Suprapubic skin (tissue), 4 donors: ENCODE measurements at regions not wholly inside any gene's neighbourhood (a gene's known extent, or its start where the extent isn't known, plus 50 kb on each side); places are given as distances from the start of the nearest gene placed in this dataset.

Source experiments
- DNase-seq, 2 donors: peaks; one replicate each; pipeline ENCODE4 v3.0.0-alpha.2; 2019; ENCODE audit warnings: low spot score in 2 of 2
- H3K27ac ChIP-seq: fragments of 200-600 bp; sonication (generic); one replicate; pipeline ENCODE4 v1.5.1; 2019
- H3K27me3 ChIP-seq: fragments of 200-600 bp; sonication (generic); one replicate; pipeline ENCODE4 v1.5.1; 2019
- H3K36me3 ChIP-seq: fragments of 200-600 bp; sonication (generic); one replicate; pipeline ENCODE4 v1.5.1; 2019
- H3K4me1 ChIP-seq: fragments of 200-600 bp; sonication (generic); one replicate; pipeline ENCODE4 v1.5.1; 2019
- H3K4me3 ChIP-seq: fragments of 200-600 bp; sonication (generic); one replicate; pipeline ENCODE4 v1.5.1; 2019; ENCODE audit warnings: mild to moderate bottlenecking
- H3K9me3 ChIP-seq: fragments of 200-600 bp; sonication (generic); one replicate; pipeline ENCODE4 v1.5.1; 2019
- EP300 ChIP-seq: sonication (generic); formaldehyde crosslinking; IDR thresholded peaks from one replicate; pipeline ENCODE4 v1.6.1; 2017; ENCODE audit warnings: antibody characterized with exemption
- POLR2A ChIP-seq, 2 donors: fragments of 450-650 bp; IDR thresholded peaks; one replicate each; pipeline ENCODE4 v1.6.1; 2017; ENCODE audit warnings: antibody characterized with exemption in 2 of 2, mild to moderate bottlenecking in 2 of 2, moderate library complexity in 2 of 2
- POLR2AphosphoS5 ChIP-seq, 3 donors: sonication (generic); formaldehyde crosslinking; IDR thresholded peaks; one replicate each; pipeline ENCODE4 v1.6.1; 2017; ENCODE audit warnings: antibody characterized with exemption in 3 of 3
- WGBS: methylation state at CpG from one replicate; pipeline ENCODE4 v1.1.5; 2018; 5-methylcytosine and 5-hydroxymethylcytosine counted together
- TF ChIP-seq, protein P1 (sequence below), 2 donors: fragments of 200-600 bp in 1 of 2; fragments of 450-650 bp in 1 of 2; sonication (generic) in 1 of 2; IDR thresholded peaks; one replicate each; pipeline ENCODE4 v1.5.1; 2016 to 2019; ENCODE audit warnings: antibody characterized with exemption in 2 of 2, mild to moderate bottlenecking in 1 of 2, moderate library complexity in 1 of 2

DNA sequence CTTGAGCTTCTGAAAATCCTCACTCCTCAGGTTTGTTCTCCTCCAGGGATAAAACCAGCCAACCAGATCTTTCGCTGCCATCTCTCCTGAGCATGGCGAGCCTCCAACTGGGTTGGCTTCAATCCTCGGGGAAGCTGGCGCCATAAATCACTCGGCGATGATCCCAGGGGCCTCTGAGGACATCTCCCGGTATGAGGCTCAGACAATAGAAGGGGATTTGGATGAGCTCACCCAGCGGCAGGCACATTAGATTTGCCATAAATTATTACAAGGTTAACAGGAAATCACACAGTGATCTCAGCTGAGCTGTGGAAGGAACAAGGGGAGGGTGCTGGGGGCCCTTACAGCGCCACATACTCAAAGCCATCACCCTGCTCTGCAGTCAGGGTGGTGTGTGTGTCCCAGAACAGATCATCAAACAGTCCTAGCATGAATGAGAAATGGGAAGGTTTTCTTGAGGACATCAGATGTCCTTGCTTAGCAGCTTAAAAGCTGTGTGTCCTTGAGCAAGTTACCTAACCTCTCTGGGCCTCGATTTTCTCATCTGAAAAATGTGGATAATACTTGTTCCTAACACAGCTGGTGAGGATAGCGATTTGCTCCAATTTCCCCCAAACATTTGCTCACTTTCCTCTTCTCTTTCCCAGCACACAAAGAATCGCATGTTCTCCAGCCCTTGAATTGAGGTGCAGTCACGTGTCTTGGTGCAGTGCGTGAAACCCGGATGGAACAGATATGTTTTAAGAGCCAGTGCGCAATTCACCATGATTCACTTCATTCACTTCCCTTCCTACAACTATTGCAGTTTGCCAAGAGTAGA lies 142.8 kb downstream of the SCARB1 start:
- H3K27ac ChIP-seq = peak overlapping the region; percentile 47
- no peak for TF ChIP-seq POLR2AphosphoS5 (IDR thresholded peaks at IDR 0.05)
- TF ChIP-seq, protein P1, sequence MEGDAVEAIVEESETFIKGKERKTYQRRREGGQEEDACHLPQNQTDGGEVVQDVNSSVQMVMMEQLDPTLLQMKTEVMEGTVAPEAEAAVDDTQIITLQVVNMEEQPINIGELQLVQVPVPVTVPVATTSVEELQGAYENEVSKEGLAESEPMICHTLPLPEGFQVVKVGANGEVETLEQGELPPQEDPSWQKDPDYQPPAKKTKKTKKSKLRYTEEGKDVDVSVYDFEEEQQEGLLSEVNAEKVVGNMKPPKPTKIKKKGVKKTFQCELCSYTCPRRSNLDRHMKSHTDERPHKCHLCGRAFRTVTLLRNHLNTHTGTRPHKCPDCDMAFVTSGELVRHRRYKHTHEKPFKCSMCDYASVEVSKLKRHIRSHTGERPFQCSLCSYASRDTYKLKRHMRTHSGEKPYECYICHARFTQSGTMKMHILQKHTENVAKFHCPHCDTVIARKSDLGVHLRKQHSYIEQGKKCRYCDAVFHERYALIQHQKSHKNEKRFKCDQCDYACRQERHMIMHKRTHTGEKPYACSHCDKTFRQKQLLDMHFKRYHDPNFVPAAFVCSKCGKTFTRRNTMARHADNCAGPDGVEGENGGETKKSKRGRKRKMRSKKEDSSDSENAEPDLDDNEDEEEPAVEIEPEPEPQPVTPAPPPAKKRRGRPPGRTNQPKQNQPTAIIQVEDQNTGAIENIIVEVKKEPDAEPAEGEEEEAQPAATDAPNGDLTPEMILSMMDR (IDR thresholded peaks at IDR 0.05) = no peak
- TF ChIP-seq POLR2A (IDR thresholded peaks at IDR 0.05) = no peak
- TF ChIP-seq EP300 = no peak
- no peaks in the 10 kb centered on the region for H3K9me3 ChIP-seq
- no peak for DNase-seq
- 36% methylated on average over 15 of the region's 16 CpGs for WGBS
- H3K4me3 ChIP-seq = no peak overlapping the region
- no peaks in the 10 kb centered on the region for H3K27me3 ChIP-seq
- H3K4me1 ChIP-seq = peaks cover 29% of the 10 kb centered on the region
- H3K36me3 ChIP-seq = no peaks in the 10 kb centered on the region

GRCh38 chr12:124720004-124720680 lies 143.5 kb downstream of the SCARB1 start:
- Histone ChIP-seq H3K27me3 (no peaks in the 10 kb centered on the region), H3K9me3 (no peaks in the 10 kb centered on the region), H3K4me1 (peaks cover 35% of the 10 kb centered on the region), H3K36me3 (no peaks in the 10 kb centered on the region), H3K4me3 (no peak overlapping the region), H3K27ac (peak overlapping the region; percentile 47)
- DNase-seq = no peak
- no peak for TF ChIP-seq POLR2A (IDR thresholded peaks at IDR 0.05)
- TF ChIP-seq, protein P1 (IDR thresholded peaks at IDR 0.05) = peak in 1 of 2 donors; percentile 27
- 50% methylated on average over 14 of the region's 14 CpGs for WGBS

DNA sequence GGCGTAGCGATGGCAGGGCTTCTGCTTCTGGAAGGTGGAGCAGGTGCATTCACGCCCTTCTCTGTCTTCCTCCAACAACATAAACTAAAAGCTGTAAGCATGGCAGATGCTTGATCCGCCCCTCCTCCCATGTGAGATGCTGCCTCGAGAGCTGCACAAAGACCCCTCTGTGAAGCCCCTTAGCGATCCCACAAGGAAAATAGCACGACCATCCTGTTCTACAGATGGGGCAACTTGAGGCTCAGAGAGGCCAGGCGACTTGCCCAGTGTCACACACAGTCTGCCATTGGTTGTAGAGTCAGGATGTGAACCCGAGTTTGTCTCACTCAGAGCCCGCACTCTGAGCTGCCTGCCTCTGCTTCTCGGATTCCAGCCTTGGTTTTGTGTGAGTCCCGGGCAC lies 144.4 kb downstream of the SCARB1 start:
- DNase-seq = no peak
- Histone ChIP-seq H3K4me3 (no peak overlapping the region), H3K9me3 (no peaks in the 10 kb centered on the region), H3K36me3 (no peaks in the 10 kb centered on the region), H3K27ac (no peak overlapping the region), H3K4me1 (peaks cover 40% of the 10 kb centered on the region), H3K27me3 (no peaks in the 10 kb centered on the region)
- TF ChIP-seq EP300 (no peak), POLR2A (IDR thresholded peaks at IDR 0.05) (no peak)
- TF ChIP-seq, protein P1 (IDR thresholded peaks at IDR 0.05) = no peak
- 77% methylated on average over 7 of the region's 12 CpGs for WGBS

DNA sequence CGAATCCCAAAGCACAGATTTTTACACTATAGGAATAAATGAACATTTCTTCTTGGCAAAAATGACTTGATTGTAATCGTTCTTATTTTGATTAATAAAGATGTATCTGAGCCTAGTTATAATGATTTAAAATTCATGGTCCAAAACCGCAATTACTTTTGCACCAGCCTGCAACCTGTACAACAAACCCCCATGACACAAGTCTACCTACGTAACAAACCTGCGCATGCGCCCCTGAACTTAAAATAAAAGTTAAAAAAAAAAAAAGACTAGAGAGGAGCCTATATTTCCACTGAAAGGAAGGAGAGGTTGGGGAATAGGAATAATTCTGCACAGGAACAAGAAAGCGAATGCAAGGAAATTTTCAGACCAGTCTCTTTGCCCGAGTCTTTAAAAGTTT lies 145.2 kb downstream of the SCARB1 start:
- peaks cover 43% of the 10 kb centered on the region for H3K4me1 ChIP-seq
- 89% methylated on average over 8 of the region's 8 CpGs for WGBS
- no peak for DNase-seq
- no peaks in the 10 kb centered on the region for H3K9me3 ChIP-seq
- no peak overlapping the region for H3K27ac ChIP-seq
- no peaks in the 10 kb centered on the region for H3K27me3 ChIP-seq
- H3K4me3 ChIP-seq = no peak overlapping the region
- TF ChIP-seq POLR2AphosphoS5 (IDR thresholded peaks at IDR 0.05) = no peak
- TF ChIP-seq, protein P1 (IDR thresholded peaks at IDR 0.05) = no peak
- H3K36me3 ChIP-seq = no peaks in the 10 kb centered on the region

DNA sequence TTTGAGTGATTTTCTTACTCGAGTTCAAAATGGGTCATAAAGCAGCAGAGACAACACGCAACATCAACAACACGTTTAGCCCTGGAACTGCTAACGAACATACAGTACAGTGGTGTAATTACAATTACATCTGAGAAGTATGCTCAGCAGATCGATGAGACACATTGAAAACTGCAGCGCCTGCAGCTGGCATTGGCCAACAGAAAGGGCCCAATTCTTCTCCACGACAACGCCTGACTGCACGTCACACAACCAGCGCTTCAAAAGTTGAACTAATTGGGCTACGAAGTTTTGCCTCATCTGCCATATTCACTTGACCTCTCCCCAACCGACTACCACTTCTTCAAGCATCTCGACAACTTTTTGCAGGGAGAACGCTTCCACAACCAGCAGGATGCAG lies 145.6 kb downstream of the SCARB1 start:
- Histone ChIP-seq H3K27me3 (no peaks in the 10 kb centered on the region), H3K36me3 (no peaks in the 10 kb centered on the region), H3K27ac (no peak overlapping the region), H3K9me3 (no peaks in the 10 kb centered on the region), H3K4me3 (no peak overlapping the region), H3K4me1 (peaks cover 48% of the 10 kb centered on the region)
- 94% methylated on average over 14 of the region's 14 CpGs for WGBS
- DNase-seq = no peak
- TF ChIP-seq EP300 = no peak
- no peak for TF ChIP-seq POLR2A (IDR thresholded peaks at IDR 0.05)
- no peak for TF ChIP-seq POLR2AphosphoS5 (IDR thresholded peaks at IDR 0.05)
- TF ChIP-seq, protein P1 (IDR thresholded peaks at IDR 0.05) = no peak
